Left lung (tissue), 4 donors: ENCODE measurements at regions not wholly inside any gene's neighbourhood (a gene's known extent, or its start where the extent isn't known, plus 50 kb on each side); places are given as distances from the start of the nearest gene placed in this dataset.

ENCODE experiments used
- ATAC-seq: fragments of 200-7000 bp; cut with Tn5 transposase; one replicate; pipeline ENCODE4 v1.9.1; 2020; ENCODE audit warnings: moderate library complexity
- DNase-seq, 4 donors: peaks; one replicate each; pipeline ENCODE4 v3.0.0-alpha.2; 2013 to 2020
- H3K27ac ChIP-seq, 2 donors: fragments of 200-600 bp; sonication (generic) in 1 of 2; one replicate each; pipeline versions ENCODE4 v1.5.0 to v1.8.0; 2020 to 2021
- H3K27me3 ChIP-seq, 2 donors: fragments of 200-600 bp; sonication (generic) in 1 of 2; one replicate each; pipeline versions ENCODE4 v1.5.0 to v1.8.0; 2020 to 2021
- H3K36me3 ChIP-seq, 2 donors: fragments of 200-600 bp; sonication (generic) in 1 of 2; one replicate each; pipeline versions ENCODE4 v1.5.0 to v1.8.0; 2020 to 2021
- H3K4me1 ChIP-seq, 2 donors: fragments of 200-600 bp; one replicate each; pipeline ENCODE4 v1.8.0; 2021
- H3K4me3 ChIP-seq, 2 donors: fragments of 200-600 bp; sonication (generic) in 1 of 2; one replicate each; pipeline versions ENCODE4 v1.5.0 to v1.8.0; 2020 to 2021; ENCODE audit warnings: mild to moderate bottlenecking in 1 of 2
- H3K9me3 ChIP-seq, 2 donors: fragments of 200-600 bp; sonication (generic) in 1 of 2; one replicate each; pipeline versions ENCODE4 v1.5.0 to v1.8.0; 2020 to 2021
- intact Hi-C, 2 donors: fragments of 100-400 bp; cut with DNase I; formaldehyde crosslinking; loops; one replicate each; pipeline versions ENCODE4 v1.11.2 to v1.14.2; 2022
- TF ChIP-seq, protein P1 (sequence below), 2 donors: fragments of 200-600 bp; sonication (generic) in 1 of 2; IDR thresholded peaks; one replicate each; pipeline versions ENCODE4 v1.5.0 to v1.8.0; 2021; ENCODE audit warnings: antibody characterized with exemption in 2 of 2
- donor health status: DM: no; HTN: yes; CAD: no.
- donor health status: DM: no; HTN: no; CAD: no.

DNA sequence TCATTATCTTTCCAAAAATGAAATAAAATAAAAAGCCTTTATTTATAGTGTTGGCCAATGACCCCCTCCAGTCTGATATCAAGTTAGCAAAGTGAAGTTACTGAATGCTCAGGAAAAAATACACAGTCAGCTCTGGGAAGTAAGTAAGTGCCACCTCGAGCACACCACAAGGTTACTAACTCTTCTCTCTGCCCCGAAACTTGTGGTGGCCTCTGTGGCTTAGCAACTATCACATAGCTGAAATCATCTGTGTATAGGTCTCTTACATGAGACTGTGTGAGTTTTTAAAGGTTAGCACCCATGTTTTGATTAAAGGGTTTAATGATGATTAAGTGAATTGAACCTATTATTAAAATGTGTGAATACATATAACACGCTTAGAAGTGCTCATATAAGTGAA lies 161.4 kb upstream of the KLF4 start:
- Histone ChIP-seq H3K27me3 (no peaks in the 10 kb centered on the region), H3K27ac (no peak overlapping the region), H3K4me3 (no peak overlapping the region), H3K36me3 (no peaks in the 10 kb centered on the region), H3K9me3 (no peaks in the 10 kb centered on the region), H3K4me1 (no peaks in the 10 kb centered on the region)
- TF ChIP-seq, protein P1, sequence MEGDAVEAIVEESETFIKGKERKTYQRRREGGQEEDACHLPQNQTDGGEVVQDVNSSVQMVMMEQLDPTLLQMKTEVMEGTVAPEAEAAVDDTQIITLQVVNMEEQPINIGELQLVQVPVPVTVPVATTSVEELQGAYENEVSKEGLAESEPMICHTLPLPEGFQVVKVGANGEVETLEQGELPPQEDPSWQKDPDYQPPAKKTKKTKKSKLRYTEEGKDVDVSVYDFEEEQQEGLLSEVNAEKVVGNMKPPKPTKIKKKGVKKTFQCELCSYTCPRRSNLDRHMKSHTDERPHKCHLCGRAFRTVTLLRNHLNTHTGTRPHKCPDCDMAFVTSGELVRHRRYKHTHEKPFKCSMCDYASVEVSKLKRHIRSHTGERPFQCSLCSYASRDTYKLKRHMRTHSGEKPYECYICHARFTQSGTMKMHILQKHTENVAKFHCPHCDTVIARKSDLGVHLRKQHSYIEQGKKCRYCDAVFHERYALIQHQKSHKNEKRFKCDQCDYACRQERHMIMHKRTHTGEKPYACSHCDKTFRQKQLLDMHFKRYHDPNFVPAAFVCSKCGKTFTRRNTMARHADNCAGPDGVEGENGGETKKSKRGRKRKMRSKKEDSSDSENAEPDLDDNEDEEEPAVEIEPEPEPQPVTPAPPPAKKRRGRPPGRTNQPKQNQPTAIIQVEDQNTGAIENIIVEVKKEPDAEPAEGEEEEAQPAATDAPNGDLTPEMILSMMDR (IDR thresholded peaks at IDR 0.05), result no peak
- intact Hi-C loops, result no loop called here
- no peak for ATAC-seq
- no peak for DNase-seq

DNA sequence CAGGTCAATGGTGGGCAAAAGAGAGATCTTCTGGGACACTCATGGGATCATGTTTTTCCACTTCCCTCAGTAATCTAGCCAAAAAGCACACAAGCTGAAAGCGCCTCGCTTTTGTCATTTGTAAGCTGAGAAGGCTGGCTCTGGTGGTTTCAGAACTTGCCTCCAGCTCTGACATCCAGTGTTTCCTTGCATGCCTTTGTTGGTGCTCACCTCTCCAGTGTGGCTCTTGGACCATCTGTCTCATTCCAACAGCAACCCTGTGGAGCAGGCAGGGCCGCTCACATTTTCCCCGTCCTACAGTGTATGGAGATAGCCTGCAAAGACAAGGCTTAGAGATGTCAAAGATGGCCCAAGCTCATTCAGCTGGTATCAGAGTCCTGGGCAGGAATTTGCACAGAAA lies 160.8 kb upstream of the KLF4 start:
- Histone ChIP-seq H3K4me3 (no peak overlapping the region), H3K27ac (no peak overlapping the region), H3K36me3 (no peaks in the 10 kb centered on the region), H3K9me3 (no peaks in the 10 kb centered on the region), H3K4me1 (peaks cover 0 to 5% of the 10 kb centered on the region in 2 donors), H3K27me3 (no peaks in the 10 kb centered on the region)
- intact Hi-C loops, result no loop called here
- TF ChIP-seq, protein P1 (IDR thresholded peaks at IDR 0.05), result no peak
- ATAC-seq (no peak), DNase-seq (no peak)

DNA sequence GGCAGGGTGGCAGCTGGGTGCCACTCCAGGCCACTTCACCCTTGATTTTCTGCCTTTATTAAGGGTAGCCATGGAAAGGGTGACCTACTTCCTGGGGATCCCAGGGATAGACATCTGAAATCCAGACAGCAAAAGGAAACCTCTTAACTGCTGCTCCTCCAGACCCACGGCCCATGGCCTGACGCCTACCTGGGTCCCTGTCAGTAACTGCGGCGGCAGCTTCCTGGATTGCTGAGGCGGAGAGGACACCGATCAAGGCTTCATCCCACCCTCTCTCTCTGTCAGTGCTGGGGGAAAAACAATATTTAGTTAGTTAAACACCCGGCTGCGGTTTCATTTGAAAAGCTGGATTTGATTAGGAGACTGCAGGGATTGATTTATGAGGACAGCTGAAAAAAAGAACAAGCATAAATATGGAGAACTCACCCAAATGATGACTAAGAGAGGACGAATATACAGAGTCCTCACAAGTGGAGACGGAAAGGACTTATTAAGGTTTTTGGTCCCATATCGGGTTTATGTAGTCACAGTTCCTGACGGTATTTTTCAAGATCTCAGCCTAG lies 158.7 kb upstream of the KLF4 start:
- H3K4me1 ChIP-seq, result peaks cover 0 to 16% of the 10 kb centered on the region in 2 donors
- no peaks in the 10 kb centered on the region for H3K9me3 ChIP-seq
- DNase-seq, result no peak
- no peak for ATAC-seq
- TF ChIP-seq, protein P1 (IDR thresholded peaks at IDR 0.05), result no peak
- no peaks in the 10 kb centered on the region for H3K36me3 ChIP-seq
- H3K27me3 ChIP-seq, result no peaks in the 10 kb centered on the region
- intact Hi-C loops, result no loop called here
- H3K4me3 ChIP-seq, result no peak overlapping the region
- no peak overlapping the region for H3K27ac ChIP-seq

DNA sequence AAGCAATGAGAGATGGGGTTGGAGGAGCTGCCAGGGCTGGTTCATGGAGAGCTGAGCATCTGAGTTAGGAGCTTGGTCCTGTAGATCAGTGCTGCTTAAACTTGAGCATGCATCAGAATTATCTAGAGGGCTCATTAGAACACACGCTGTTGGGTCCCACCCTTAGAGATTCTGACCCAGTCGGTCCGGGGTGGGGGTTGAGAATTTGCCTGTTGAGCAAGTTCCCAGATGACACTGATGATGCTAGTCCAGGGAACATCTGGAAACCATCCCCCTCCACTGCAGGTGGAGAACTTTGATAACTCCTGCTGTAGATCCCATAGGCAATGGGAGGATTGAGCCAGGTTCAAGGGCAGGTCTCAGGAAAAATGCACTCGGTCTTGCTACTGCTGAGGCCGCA lies 158.0 kb upstream of the KLF4 start:
- intact Hi-C loops, result no loop called here
- peaks cover 0 to 16% of the 10 kb centered on the region in 2 donors for H3K4me1 ChIP-seq

DNA sequence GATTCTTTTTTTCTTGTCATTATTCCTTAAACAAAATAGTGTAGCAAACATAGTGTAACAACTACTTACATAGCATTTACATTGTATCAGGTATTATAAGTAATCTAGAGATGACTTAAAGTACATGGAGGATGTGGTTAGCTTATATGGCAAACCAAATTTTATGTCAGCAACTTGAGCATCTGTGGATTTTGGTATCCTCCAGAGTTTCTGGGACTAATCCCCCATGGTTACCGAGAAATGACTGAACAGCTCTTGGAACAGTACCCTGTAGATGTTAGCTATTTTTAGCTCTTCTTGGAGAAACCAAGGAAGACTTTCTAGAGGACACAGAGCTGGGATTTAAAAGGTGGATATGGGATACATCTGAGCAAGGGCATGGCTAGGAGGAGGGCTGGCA lies 157.6 kb upstream of the KLF4 start:
- ATAC-seq, result no peak
- TF ChIP-seq, protein P1 (IDR thresholded peaks at IDR 0.05), result no peak
- no peaks in the 10 kb centered on the region for H3K36me3 ChIP-seq
- intact Hi-C loops, result no loop called here
- no peak overlapping the region for H3K4me3 ChIP-seq
- H3K27ac ChIP-seq, result no peak overlapping the region
- H3K4me1 ChIP-seq, result peaks cover 0 to 16% of the 10 kb centered on the region in 2 donors
- no peaks in the 10 kb centered on the region for H3K9me3 ChIP-seq
- H3K27me3 ChIP-seq, result no peaks in the 10 kb centered on the region
- DNase-seq, result no peak

More for the DNA sequence above, 158.0 kb upstream of the KLF4 start:
- Histone ChIP-seq H3K36me3 (no peaks in the 10 kb centered on the region), H3K27ac (no peak overlapping the region), H3K9me3 (no peaks in the 10 kb centered on the region), H3K27me3 (no peaks in the 10 kb centered on the region), H3K4me3 (no peak overlapping the region)
- DNase-seq (no peak), ATAC-seq (no peak)
- TF ChIP-seq, protein P1 (IDR thresholded peaks at IDR 0.05), result no peak
